ENCODE measurements at regions not wholly inside any gene's neighbourhood (a gene's known extent, or its start where the extent isn't known, plus 50 kb on each side); places are given as distances from the start of the nearest gene placed in this dataset.

DNA sequence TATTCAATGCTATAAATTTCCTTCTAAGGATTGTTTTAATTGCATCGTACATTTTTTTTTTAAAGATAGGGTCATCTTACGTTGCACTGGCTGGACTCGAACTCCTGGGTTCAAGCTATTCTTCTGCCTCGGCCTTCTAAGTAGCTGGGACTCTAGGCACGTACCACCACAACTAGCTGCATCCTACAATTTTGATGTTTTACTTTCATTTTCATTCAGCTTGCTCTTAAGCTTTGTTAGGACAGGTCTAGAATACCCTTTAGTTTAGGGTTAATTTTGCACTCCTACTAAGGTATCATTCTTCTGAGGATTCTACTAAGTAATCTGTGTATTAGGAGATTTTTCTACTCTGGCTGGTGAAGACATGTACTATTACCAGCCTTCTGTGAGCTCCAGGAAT, 50.2 kb upstream of the C1GALT1C1 start:
- Histone ChIP-seq H3K4me1 (no peaks in the 10 kb centered on the region), H3K36me3 (no peaks in the 10 kb centered on the region), H3K4me3 (no peak overlapping the region), H3K27ac (no peak overlapping the region), H3K9me3 (no peaks in the 10 kb centered on the region), H3K27me3 (no peaks in the 10 kb centered on the region)
- intact Hi-C loops (cut with DNase I): no loop called here
- TF ChIP-seq POLR2A (IDR thresholded peaks at IDR 0.05): no peak
- TF ChIP-seq, protein P1, sequence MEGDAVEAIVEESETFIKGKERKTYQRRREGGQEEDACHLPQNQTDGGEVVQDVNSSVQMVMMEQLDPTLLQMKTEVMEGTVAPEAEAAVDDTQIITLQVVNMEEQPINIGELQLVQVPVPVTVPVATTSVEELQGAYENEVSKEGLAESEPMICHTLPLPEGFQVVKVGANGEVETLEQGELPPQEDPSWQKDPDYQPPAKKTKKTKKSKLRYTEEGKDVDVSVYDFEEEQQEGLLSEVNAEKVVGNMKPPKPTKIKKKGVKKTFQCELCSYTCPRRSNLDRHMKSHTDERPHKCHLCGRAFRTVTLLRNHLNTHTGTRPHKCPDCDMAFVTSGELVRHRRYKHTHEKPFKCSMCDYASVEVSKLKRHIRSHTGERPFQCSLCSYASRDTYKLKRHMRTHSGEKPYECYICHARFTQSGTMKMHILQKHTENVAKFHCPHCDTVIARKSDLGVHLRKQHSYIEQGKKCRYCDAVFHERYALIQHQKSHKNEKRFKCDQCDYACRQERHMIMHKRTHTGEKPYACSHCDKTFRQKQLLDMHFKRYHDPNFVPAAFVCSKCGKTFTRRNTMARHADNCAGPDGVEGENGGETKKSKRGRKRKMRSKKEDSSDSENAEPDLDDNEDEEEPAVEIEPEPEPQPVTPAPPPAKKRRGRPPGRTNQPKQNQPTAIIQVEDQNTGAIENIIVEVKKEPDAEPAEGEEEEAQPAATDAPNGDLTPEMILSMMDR (IDR thresholded peaks at IDR 0.05): no peak
- 80 to 89% methylated on average over 3 to 5 of the region's 5 CpGs for WGBS, 2 donors
- no peak for DNase-seq

Data from esophagus squamous epithelium (tissue), 5 donors.